Suppressor macrophage treated with lipopolysaccharide for 1 hour (primary cell): ENCODE measurements at regions not wholly inside any gene's neighbourhood (a gene's known extent, or its start where the extent isn't known, plus 50 kb on each side); places are given as distances from the start of the nearest gene placed in this dataset.
"Not testable (repeated sequence)": the region's sequence is repeated elsewhere in the genome, so short reads cannot be mapped to it uniquely, and the experiment has no call there.

ENCODE experiments used
- DNase-seq, 3 donors: peaks; one replicate each; pipeline ENCODE4 v3.0.0-alpha.2; 2020 to 2022

GRCh38 chr15:38128921-38129320 lies 123.7 kb upstream of the SPRED1 start:
- peak in 1 of 3 donors; percentile 35 for DNase-seq

GRCh38 chr15:38129531-38130204 lies 123.0 kb upstream of the SPRED1 start:
- DNase-seq: peak; percentile 94 to 99 (median 98)

DNA sequence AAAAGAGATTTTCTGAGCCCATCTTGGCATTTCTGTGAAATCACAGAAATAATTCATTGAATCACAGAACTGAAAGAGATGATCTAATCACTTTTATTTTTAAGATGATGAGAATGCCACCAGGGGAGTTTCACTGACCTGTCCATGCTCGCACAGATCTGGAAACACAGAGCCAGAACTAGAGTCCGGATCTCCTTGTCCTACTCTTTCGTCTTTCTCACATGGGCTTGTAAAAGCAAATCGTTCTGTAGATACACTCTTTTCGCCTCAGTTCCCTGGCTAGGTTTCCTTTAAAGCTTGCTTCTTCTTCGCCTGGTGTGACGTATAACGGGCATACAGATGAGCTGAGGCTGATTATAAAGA lies 122.5 kb upstream of the SPRED1 start:
- no peak for DNase-seq

DNA sequence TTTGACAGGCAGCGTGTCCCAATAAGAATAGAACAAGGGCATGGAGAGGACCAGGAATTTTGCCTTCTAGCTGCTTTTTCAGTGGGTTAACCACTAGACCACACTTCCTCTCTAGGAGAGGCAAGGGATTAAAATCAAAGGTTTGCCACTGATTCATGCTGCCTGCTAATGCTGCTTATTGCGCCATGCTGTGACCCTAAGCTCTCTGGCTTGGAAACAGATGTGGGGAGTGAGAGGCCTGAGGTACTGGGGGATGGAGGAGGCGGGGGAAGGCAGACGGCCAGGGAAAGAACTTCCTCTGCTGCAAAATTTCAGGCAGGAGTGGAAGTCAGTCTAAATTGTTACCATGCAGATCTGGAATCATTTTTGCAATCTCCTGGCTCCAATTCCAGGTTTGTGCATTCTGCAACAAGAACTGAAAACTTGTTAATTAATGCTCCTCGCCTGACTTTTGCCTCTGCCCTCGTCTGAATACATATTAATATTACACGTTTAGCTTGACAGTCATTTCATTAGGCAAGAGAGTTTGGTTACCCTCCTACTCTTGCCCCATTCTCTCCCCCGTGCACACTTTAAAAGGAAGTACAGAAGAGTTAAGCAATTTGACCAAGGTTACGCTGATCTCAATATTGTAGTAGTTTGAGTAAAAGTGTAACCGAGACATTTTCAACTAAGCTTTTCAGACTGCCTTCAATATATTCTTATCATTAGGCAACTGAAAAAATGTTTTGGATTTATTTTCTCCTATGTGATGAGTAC lies 121.7 kb upstream of the SPRED1 start:
- peak; percentile 91 to 98 (median 95) for DNase-seq

DNA sequence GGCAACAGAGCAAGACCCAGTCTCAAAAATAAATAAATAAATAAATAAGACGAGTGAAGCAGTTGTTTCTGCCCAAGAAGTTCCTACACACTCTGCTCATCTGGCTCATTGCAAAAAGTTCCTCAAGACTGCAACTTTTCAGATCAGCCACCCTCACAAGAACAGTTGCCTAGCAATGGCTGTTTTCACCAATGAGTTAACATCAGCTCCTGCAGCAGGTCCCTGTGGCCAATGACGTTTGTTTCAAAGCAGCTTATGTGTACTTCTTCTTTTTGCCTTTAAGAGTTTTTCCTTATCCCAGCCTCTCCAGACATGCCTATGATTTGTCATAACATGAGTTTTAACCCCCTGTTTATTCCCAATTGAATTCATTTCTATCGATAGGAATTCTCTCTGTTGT lies 118.4 kb upstream of the SPRED1 start:
- peak; percentile 85 to 93 (median 90) for DNase-seq

GRCh38 chr15:38142195-38142594 lies 110.4 kb upstream of the SPRED1 start:
- not testable (repeated sequence) for DNase-seq

- no peak for DNase-seq
Observed at GRCh38 chr15:38144921-38145320, 107.7 kb upstream of the SPRED1 start.

GRCh38 chr15:38145651-38146111 lies 107.0 kb upstream of the SPRED1 start:
- DNase-seq: no peak

- no peak for DNase-seq
Observed at GRCh38 chr15:38147246-38147645, 105.4 kb upstream of the SPRED1 start.

- no peak for DNase-seq
Observed at GRCh38 chr15:38148471-38148870, 104.2 kb upstream of the SPRED1 start.

DNA sequence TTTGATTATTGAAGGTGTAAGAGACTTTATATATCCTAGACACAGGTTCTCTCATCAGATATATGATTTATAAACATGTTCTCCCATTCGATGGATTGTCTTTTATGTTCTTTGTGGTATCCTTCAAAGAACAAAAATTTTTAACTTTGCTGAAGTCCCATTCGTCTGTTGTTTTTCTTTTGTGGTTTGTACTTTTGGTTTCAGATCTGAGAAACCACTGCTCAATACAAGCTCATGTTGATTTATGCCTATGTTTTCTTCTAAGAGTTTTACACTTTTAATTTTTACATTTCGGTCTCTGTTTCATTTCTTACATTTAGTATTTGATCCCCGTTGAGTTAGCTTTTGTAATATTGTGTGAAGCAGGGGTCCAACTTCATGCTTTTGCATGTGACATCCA lies 103.3 kb upstream of the SPRED1 start:
- no peak for DNase-seq

- DNase-seq: no peak
Observed at GRCh38 chr15:38150148-38150547, 102.5 kb upstream of the SPRED1 start.

- DNase-seq: peak in 1 of 3 donors; percentile 17
Observed at GRCh38 chr15:38150794-38151193, 101.8 kb upstream of the SPRED1 start.

DNA sequence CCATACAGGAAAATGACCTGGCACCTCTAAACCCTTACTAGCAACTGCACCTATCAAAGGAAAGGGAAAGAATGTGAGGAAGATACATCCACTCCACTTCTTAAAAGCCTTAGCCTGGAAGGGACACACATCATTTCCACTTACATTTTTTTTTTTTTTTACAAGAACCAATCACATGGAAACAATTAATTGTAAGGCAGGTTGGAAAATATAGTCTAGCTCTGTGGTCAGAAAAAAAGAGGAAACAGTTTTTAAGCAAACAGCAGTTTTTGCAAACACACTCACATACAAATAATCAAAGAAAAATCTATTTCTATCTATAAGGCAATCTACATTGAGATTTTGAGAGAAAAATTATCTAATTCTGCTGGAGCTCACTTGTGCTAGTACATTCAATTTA lies 98.9 kb upstream of the SPRED1 start:
- DNase-seq: no peak

DNA sequence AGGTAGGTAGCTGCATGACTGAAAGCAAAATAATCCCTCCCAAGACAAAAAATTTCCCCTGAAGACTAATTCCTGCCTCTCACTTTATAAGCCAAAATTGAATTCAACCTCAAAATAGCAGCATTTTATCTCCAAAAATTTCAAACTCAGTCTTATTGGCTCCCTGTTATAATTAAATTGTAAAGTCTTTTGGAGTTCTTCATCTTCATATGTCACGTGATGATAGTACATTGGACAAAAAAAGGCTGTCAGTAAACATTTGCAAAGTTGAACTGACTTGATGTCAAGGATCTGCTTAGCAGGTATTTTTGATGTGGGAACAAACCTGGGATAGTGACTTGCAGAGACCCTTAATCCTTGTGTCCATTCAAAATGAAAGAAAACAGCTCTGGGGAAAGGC lies 98.4 kb upstream of the SPRED1 start:
- no peak for DNase-seq

DNA sequence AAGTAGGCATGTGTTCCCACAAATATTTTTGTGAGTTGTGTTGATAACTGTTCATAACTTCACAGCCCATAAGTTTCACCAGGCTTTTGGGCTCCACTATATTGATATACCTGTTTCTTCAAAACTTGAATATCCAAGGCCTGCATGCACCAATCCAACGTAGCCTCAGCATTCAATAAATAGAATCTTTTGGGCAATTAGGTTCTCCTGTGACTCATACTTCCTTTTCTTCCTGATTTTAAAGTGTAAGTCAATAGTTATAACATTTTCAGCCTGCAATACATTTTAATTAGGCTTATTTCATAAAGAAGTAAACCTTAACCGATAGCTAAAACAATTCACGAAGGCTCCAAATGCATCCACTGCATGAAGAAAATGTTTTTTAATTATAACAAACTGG lies 97.8 kb upstream of the SPRED1 start:
- peak in 2 of 3 donors; percentile 37 to 48 for DNase-seq

DNA sequence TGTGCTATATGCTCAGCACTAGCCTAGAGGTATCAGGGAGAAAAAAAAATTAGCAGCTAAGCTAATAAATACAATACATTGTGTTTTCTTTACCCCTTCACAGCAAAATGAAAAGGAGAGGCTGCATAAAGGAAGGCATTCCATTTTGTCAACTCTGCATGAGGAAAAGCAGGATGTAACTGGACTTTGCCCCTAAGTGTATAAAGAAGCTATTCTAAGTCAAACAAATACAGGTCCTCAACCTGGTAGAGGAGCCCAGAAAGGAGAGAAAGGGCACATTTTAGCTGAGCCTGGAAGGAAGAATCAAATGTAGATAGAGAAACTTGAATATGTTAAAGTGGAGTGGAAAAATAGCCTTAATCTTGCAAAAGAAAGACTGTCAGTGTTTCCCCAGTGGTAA lies 89.0 kb upstream of the SPRED1 start:
- DNase-seq: no peak

DNA sequence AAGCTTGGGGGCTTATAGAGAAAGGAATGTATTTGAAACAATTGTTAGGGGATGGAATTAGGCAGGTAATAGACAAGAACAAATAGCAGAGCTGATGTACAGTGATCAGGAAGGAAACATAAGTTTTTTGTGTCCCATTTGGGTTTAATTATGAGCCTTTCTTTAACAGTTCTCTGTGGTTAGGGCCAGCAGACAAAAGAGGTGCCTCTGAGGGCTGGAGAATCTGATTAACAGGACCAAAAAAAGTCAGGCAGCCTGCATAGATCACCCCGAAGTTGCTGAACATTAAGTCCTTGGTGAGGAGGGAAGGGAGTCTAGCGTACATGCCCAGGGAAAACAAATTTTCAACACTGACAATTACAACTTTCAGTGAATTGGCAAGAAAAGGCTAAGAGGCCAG lies 88.6 kb upstream of the SPRED1 start:
- DNase-seq: no peak

GRCh38 chr15:38164507-38164906 lies 88.1 kb upstream of the SPRED1 start:
- no peak for DNase-seq

- no peak for DNase-seq
Observed at GRCh38 chr15:38168467-38169070, 84.1 kb upstream of the SPRED1 start.

GRCh38 chr15:38171973-38172372 lies 80.7 kb upstream of the SPRED1 start:
- no peak for DNase-seq

DNA sequence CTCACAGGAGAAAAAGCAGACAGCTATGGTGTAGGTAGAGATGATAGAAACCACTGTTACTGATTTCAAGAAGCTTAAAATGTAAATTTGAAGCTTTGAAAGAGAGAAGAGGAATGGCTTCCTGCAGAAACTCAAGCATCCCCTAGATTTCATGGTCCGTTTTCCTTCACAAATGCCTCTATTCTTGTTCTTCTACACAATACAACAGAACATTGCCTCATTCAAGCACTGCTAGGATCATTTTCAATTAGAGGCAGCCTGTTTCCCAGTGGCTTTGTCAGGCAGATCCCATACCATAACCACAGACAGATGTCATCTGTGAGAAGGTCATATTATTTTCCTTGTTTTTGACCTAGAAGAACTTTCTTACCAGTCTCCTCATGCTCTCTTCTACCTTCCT lies 77.9 kb upstream of the SPRED1 start:
- no peak for DNase-seq

GRCh38 chr15:38176155-38176554 lies 76.5 kb upstream of the SPRED1 start:
- peak; percentile 65 to 74 (median 74) for DNase-seq

DNA sequence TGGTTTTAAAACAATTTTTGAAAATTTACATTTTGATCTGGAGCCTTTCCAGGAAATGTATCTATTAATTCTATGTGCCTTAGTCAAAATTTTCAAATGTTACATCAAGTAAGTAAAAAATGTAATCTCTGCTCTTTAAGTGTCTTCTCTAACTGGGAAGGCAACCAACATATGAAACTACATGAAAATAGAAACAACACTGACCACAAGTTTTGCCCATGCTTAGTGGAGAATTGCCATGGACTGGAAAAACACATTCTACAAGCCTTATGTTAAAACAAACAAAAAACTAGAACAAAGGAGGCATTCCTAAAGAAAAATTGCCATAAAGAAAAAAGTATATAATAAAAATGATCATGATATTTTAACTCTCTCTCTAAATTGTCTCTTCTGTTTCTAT lies 75.9 kb upstream of the SPRED1 start:
- no peak for DNase-seq
